ENCODE measurements at regions not wholly inside any gene's neighbourhood (a gene's known extent, or its start where the extent isn't known, plus 50 kb on each side); places are given as distances from the start of the nearest gene placed in this dataset.

- 92% methylated on average over 2 of the region's 2 CpGs for WGBS
- H3K4me1 ChIP-seq (ENCODE audit: control insufficient read depth, insufficient read depth, low read length), result no peaks in the 10 kb centered on the region
- no peak overlapping the region for H3K27ac ChIP-seq (ENCODE audit: low read length)
- H3K9me3 ChIP-seq (ENCODE audit: control insufficient read depth, low read length), result no peaks in the 10 kb centered on the region
- ATAC-seq (no peak), DNase-seq (no peak)
- intact Hi-C loops (cut with DNase I), result no loop called here
- H3K27me3 ChIP-seq (ENCODE audit: control insufficient read depth, insufficient read depth), result no peaks in the 10 kb centered on the region
- H3K4me3 ChIP-seq (ENCODE audit: low read length), result no peak overlapping the region
Observed at GRCh38 chr13:71087006-71087405, 780.0 kb downstream of the DACH1 start.

GRCh38 chr13:71082631-71083030 is 784.4 kb downstream of the DACH1 start:
- Histone ChIP-seq H3K4me1 (ENCODE audit: control insufficient read depth, insufficient read depth, low read length) (no peaks in the 10 kb centered on the region), H3K9me3 (ENCODE audit: control insufficient read depth, low read length) (no peaks in the 10 kb centered on the region), H3K4me3 (ENCODE audit: low read length) (no peak overlapping the region), H3K27me3 (ENCODE audit: control insufficient read depth, insufficient read depth) (no peaks in the 10 kb centered on the region), H3K27ac (ENCODE audit: low read length) (no peak overlapping the region)
- DNase-seq, result no peak
- 52% methylated on average over 1 of the region's 1 CpG for WGBS
- intact Hi-C loops (cut with DNase I), result no loop called here
- no peak for ATAC-seq

GRCh38 chr13:71079638-71080037 is 787.4 kb downstream of the DACH1 start:
- Histone ChIP-seq H3K27me3 (ENCODE audit: control insufficient read depth, insufficient read depth) (no peaks in the 10 kb centered on the region), H3K4me1 (ENCODE audit: control insufficient read depth, insufficient read depth, low read length) (no peaks in the 10 kb centered on the region), H3K27ac (ENCODE audit: low read length) (no peak overlapping the region), H3K4me3 (ENCODE audit: low read length) (no peak overlapping the region), H3K9me3 (ENCODE audit: control insufficient read depth, low read length) (no peaks in the 10 kb centered on the region)
- ATAC-seq (no peak), DNase-seq (no peak)
- intact Hi-C loops (cut with DNase I), result no loop called here

GRCh38 chr13:71068041-71068440 is 799.0 kb downstream of the DACH1 start:
- Histone ChIP-seq H3K27me3 (ENCODE audit: control insufficient read depth, insufficient read depth) (no peaks in the 10 kb centered on the region), H3K9me3 (ENCODE audit: control insufficient read depth, low read length) (no peaks in the 10 kb centered on the region), H3K27ac (ENCODE audit: low read length) (no peak overlapping the region), H3K4me3 (ENCODE audit: low read length) (no peak overlapping the region), H3K4me1 (ENCODE audit: control insufficient read depth, insufficient read depth, low read length) (no peaks in the 10 kb centered on the region)
- DNase-seq (no peak), ATAC-seq (no peak)
- WGBS, result 69% methylated on average over 3 of the region's 3 CpGs
- intact Hi-C loops (cut with DNase I), result no loop called here

GRCh38 chr13:71067165-71067815 is 799.7 kb downstream of the DACH1 start:
- WGBS, result 71% methylated on average over 3 of the region's 3 CpGs
- Histone ChIP-seq H3K4me1 (ENCODE audit: control insufficient read depth, insufficient read depth, low read length) (no peaks in the 10 kb centered on the region), H3K27me3 (ENCODE audit: control insufficient read depth, insufficient read depth) (no peaks in the 10 kb centered on the region), H3K9me3 (ENCODE audit: control insufficient read depth, low read length) (no peaks in the 10 kb centered on the region), H3K4me3 (ENCODE audit: low read length) (no peak overlapping the region), H3K27ac (ENCODE audit: low read length) (no peak overlapping the region)
- ATAC-seq (peak in 1 of 2 donors; percentile 48), DNase-seq (no peak)
- intact Hi-C loops (cut with DNase I), result no loop called here

- DNase-seq, result peak in 1 of 3 donors; percentile 14
- whole genome bisulfite sequencing, result 62% methylated on average over 4 of the region's 4 CpGs
- Histone ChIP-seq H3K9me3 (ENCODE audit: control insufficient read depth, low read length) (no peaks in the 10 kb centered on the region), H3K4me3 (ENCODE audit: low read length) (no peak overlapping the region), H3K4me1 (ENCODE audit: control insufficient read depth, insufficient read depth, low read length) (no peaks in the 10 kb centered on the region), H3K27me3 (ENCODE audit: control insufficient read depth, insufficient read depth) (no peaks in the 10 kb centered on the region), H3K27ac (ENCODE audit: low read length) (no peak overlapping the region)
- intact Hi-C loops (cut with DNase I), result no loop called here
- no peak for ATAC-seq
Observed at GRCh38 chr13:71056581-71056980, 810.4 kb downstream of the DACH1 start.

- intact Hi-C loops (cut with DNase I), result no loop called here
- DNase-seq (no peak), ATAC-seq (no peak)
- no peaks in the 10 kb centered on the region for H3K9me3 ChIP-seq (ENCODE audit: control insufficient read depth, low read length)
- H3K27ac ChIP-seq (ENCODE audit: low read length), result no peak overlapping the region
- 89% methylated on average over 3 of the region's 3 CpGs for WGBS
- H3K4me1 ChIP-seq (ENCODE audit: control insufficient read depth, insufficient read depth, low read length), result no peaks in the 10 kb centered on the region
- H3K4me3 ChIP-seq (ENCODE audit: low read length), result no peak overlapping the region
- H3K27me3 ChIP-seq (ENCODE audit: control insufficient read depth, insufficient read depth), result no peaks in the 10 kb centered on the region
Observed at GRCh38 chr13:71055644-71056043, 811.4 kb downstream of the DACH1 start.

- H3K4me3 ChIP-seq (ENCODE audit: low read length), result no peak overlapping the region
- H3K4me1 ChIP-seq (ENCODE audit: control insufficient read depth, insufficient read depth, low read length), result no peaks in the 10 kb centered on the region
- DNase-seq (no peak), ATAC-seq (no peak)
- no peaks in the 10 kb centered on the region for H3K27me3 ChIP-seq (ENCODE audit: control insufficient read depth, insufficient read depth)
- H3K27ac ChIP-seq (ENCODE audit: low read length), result no peak overlapping the region
- H3K9me3 ChIP-seq (ENCODE audit: control insufficient read depth, low read length), result no peaks in the 10 kb centered on the region
- intact Hi-C loops (cut with DNase I), result no loop called here
- WGBS, result 94% methylated on average over 1 of the region's 1 CpG
Observed at GRCh38 chr13:71055047-71055446, 812.0 kb downstream of the DACH1 start.

GRCh38 chr13:71054358-71054757 is 812.6 kb downstream of the DACH1 start:
- ATAC-seq, result no peak
- WGBS, result 70% methylated on average over 1 of the region's 1 CpG
- intact Hi-C loops (cut with DNase I), result no loop called here

GRCh38 chr13:71051573-71051972 is 815.4 kb downstream of the DACH1 start:
- H3K27ac ChIP-seq (ENCODE audit: low read length), result no peak overlapping the region
- no peak for ATAC-seq
- 88% methylated on average over 2 of the region's 2 CpGs for WGBS
- no peaks in the 10 kb centered on the region for H3K9me3 ChIP-seq (ENCODE audit: control insufficient read depth, low read length)
- H3K27me3 ChIP-seq (ENCODE audit: control insufficient read depth, insufficient read depth), result no peaks in the 10 kb centered on the region
- intact Hi-C loops (cut with DNase I), result no loop called here
- H3K4me3 ChIP-seq (ENCODE audit: low read length), result no peak overlapping the region
- H3K4me1 ChIP-seq (ENCODE audit: control insufficient read depth, insufficient read depth, low read length), result no peaks in the 10 kb centered on the region
- DNase-seq, result no peak

More at GRCh38 chr13:71054358-71054757, 812.6 kb downstream of the DACH1 start:
- no peaks in the 10 kb centered on the region for H3K4me1 ChIP-seq (ENCODE audit: control insufficient read depth, insufficient read depth, low read length)
- no peaks in the 10 kb centered on the region for H3K9me3 ChIP-seq (ENCODE audit: control insufficient read depth, low read length)
- no peak overlapping the region for H3K4me3 ChIP-seq (ENCODE audit: low read length)
- no peak for DNase-seq
- no peaks in the 10 kb centered on the region for H3K27me3 ChIP-seq (ENCODE audit: control insufficient read depth, insufficient read depth)
- H3K27ac ChIP-seq (ENCODE audit: low read length), result no peak overlapping the region

GRCh38 chr13:71046360-71047079 is 820.5 kb downstream of the DACH1 start:
- no peak for ATAC-seq
- no peak overlapping the region for H3K4me3 ChIP-seq (ENCODE audit: low read length)

More at GRCh38 chr13:71046360-71047079, 820.5 kb downstream of the DACH1 start:
- Histone ChIP-seq H3K27me3 (ENCODE audit: control insufficient read depth, insufficient read depth) (no peaks in the 10 kb centered on the region), H3K4me1 (ENCODE audit: control insufficient read depth, insufficient read depth, low read length) (no peaks in the 10 kb centered on the region), H3K27ac (ENCODE audit: low read length) (no peak overlapping the region), H3K9me3 (ENCODE audit: control insufficient read depth, low read length) (no peaks in the 10 kb centered on the region)
- 29% methylated on average over 2 of the region's 2 CpGs for WGBS
- intact Hi-C loops (cut with DNase I), result no loop called here
- no peak for DNase-seq

Measured in right cardiac atrium (tissue), 5 donors.